Endothelial cell of umbilical vein (primary cell): ENCODE measurements at regions not wholly inside any gene's neighbourhood (a gene's known extent, or its start where the extent isn't known, plus 50 kb on each side); places are given as distances from the start of the nearest gene placed in this dataset.

ENCODE experiments used
- CTCF ChIP-seq, 2 donors: IDR thresholded peaks; 1 replicate in 1 of 2; 2 replicates in 1 of 2; pipeline ENCODE4 v1.5.1; 2011; ENCODE audit warnings: low read length in 2 of 2, mild to moderate bottlenecking in 2 of 2, moderate library complexity in 2 of 2, control low read depth in 1 of 2, inconsistent platforms in 1 of 2, low read depth in 1 of 2; ENCODE audit not compliant: insufficient read depth in 1 of 2; ENCODE audit errors: extremely low read depth in 1 of 2
- EZH2 ChIP-seq: IDR thresholded peaks from 2 replicates; pipeline ENCODE4 v1.6.1; 2012; ENCODE audit warnings: borderline replicate concordance, low read depth, mild to moderate bottlenecking, moderate library complexity, low read length, inconsistent platforms; ENCODE audit not compliant: severe bottlenecking

GRCh38 chr2:215615803-215616174, 179.9 kb upstream of the FN1 start:
- no peak for TF ChIP-seq CTCF (IDR thresholded peaks at IDR 0.05; ENCODE audit: extremely low read depth in 1 of 2, insufficient read depth in 1 of 2, low read depth in 1 of 2, low read length in 2 of 2)
- TF ChIP-seq EZH2: no peak
